NB4 (cell line): ENCODE measurements at regions not wholly inside any gene's neighbourhood (a gene's known extent, or its start where the extent isn't known, plus 50 kb on each side); places are given as distances from the start of the nearest gene placed in this dataset.

Source experiments
- MYC ChIP-seq: IDR thresholded peaks from 2 replicates; pipeline ENCODE4 v1.6.1; 2011; ENCODE audit warnings: low read depth, low read length
- POLR2A ChIP-seq: IDR thresholded peaks from 2 replicates; pipeline ENCODE4 v1.6.1; 2011; ENCODE audit warnings: mild to moderate bottlenecking; ENCODE audit not compliant: insufficient read length; ENCODE audit errors: extremely low read depth
- TF ChIP-seq, protein P1 (sequence below): IDR thresholded peaks from 2 replicates; pipeline ENCODE4 v1.6.1; 2011; ENCODE audit warnings: low read depth, low read length
- TF ChIP-seq, protein P2 (sequence below): IDR thresholded peaks from one replicate; pipeline ENCODE4 v1.5.1; 2012; ENCODE audit warnings: low read depth, low read length

DNA sequence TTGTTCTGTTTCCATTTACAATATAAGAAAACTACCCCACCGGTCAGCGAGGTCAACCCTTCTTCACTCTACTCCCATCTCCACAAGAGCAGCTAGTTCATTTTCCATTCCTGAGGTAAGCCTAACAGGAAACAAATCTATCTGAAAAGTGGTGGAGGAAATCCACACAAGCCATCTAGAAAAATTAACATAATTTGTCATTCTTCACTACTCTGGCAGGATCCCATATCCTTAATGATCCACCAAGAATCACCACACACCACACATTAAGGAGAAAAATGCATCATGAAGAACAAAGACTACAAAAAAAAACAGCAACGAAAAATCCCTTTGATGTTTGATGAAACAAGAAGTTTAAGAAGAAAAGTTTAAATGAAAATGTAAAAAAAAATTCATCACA lies 1771.0 kb downstream of the EFNA5 start:
- TF ChIP-seq, protein P1, sequence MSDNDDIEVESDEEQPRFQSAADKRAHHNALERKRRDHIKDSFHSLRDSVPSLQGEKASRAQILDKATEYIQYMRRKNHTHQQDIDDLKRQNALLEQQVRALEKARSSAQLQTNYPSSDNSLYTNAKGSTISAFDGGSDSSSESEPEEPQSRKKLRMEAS: no peak
- TF ChIP-seq, protein P2, sequence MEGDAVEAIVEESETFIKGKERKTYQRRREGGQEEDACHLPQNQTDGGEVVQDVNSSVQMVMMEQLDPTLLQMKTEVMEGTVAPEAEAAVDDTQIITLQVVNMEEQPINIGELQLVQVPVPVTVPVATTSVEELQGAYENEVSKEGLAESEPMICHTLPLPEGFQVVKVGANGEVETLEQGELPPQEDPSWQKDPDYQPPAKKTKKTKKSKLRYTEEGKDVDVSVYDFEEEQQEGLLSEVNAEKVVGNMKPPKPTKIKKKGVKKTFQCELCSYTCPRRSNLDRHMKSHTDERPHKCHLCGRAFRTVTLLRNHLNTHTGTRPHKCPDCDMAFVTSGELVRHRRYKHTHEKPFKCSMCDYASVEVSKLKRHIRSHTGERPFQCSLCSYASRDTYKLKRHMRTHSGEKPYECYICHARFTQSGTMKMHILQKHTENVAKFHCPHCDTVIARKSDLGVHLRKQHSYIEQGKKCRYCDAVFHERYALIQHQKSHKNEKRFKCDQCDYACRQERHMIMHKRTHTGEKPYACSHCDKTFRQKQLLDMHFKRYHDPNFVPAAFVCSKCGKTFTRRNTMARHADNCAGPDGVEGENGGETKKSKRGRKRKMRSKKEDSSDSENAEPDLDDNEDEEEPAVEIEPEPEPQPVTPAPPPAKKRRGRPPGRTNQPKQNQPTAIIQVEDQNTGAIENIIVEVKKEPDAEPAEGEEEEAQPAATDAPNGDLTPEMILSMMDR: no peak
- TF ChIP-seq POLR2A: no peak
- no peak for TF ChIP-seq MYC
